Activated T-cell treated with anti-CD3 and anti-CD28 coated beads, Interleukin-2, amount 50 U/mL, for 72 hours (primary cell): ENCODE measurements at regions not wholly inside any gene's neighbourhood (a gene's known extent, or its start where the extent isn't known, plus 50 kb on each side); places are given as distances from the start of the nearest gene placed in this dataset.
"Not testable (repeated sequence)": the region's sequence is repeated elsewhere in the genome, so short reads cannot be mapped to it uniquely, and the experiment has no call there.

ENCODE experiments used
- ATAC-seq, 2 donors: fragments of 150-1000 bp; cut with Tn5 transposase; replicated peaks in 1 of 2; 2 replicates each; pipeline ENCODE4 v1.10.0; 2021; ENCODE audit warnings: moderate library complexity in 2 of 2, mild to moderate bottlenecking in 1 of 2
- DNase-seq, 2 donors: peaks; one replicate each; pipeline ENCODE4 v3.0.0; 2021 to 2022; ENCODE audit warnings: mixed read lengths in 1 of 2
- H3K27ac Mint-ChIP-seq: one replicate; pipeline ENCODE4 v1.8.0; 2022; ENCODE audit warnings: mild to moderate bottlenecking, moderate library complexity, mixed read lengths
- H3K27me3 Mint-ChIP-seq: one replicate; pipeline ENCODE4 v1.8.0; 2022; ENCODE audit warnings: low read depth, mixed read lengths
- H3K36me3 Mint-ChIP-seq, 2 donors: one replicate each; pipeline ENCODE4 v1.8.0; 2022; ENCODE audit warnings: mixed read lengths in 2 of 2, mild to moderate bottlenecking in 1 of 2; ENCODE audit not compliant: insufficient read depth in 2 of 2
- H3K4me1 Mint-ChIP-seq: one replicate; pipeline ENCODE4 v1.8.0; 2022; ENCODE audit warnings: low read depth, mixed read lengths
- H3K4me3 Mint-ChIP-seq, 2 donors: one replicate each; pipeline ENCODE4 v1.8.0; 2022; ENCODE audit warnings: mild to moderate bottlenecking in 2 of 2, mixed read lengths in 2 of 2, moderate library complexity in 2 of 2
- H3K9me3 Mint-ChIP-seq, 2 donors: one replicate each; pipeline ENCODE4 v1.8.0; 2022; ENCODE audit warnings: mixed read lengths in 2 of 2

GRCh38 chr10:59019603-59020002, 156.8 kb upstream of the PHYHIPL start:
- no peaks in the 10 kb centered on the region for H3K9me3 Mint-ChIP-seq

GRCh38 chr10:59020502-59020901, 155.9 kb upstream of the PHYHIPL start:
- Mint-ChIP-seq H3K27ac (no peak overlapping the region), H3K9me3 (no peaks in the 10 kb centered on the region), H3K4me3 (no peak overlapping the region), H3K27me3 (no peaks in the 10 kb centered on the region), H3K36me3 (no peaks in the 10 kb centered on the region), H3K4me1 (no peaks in the 10 kb centered on the region)
- no peak for ATAC-seq
- DNase-seq, result no peak

More at GRCh38 chr10:59019603-59020002, 156.8 kb upstream of the PHYHIPL start:
- no peaks in the 10 kb centered on the region for H3K4me1 Mint-ChIP-seq
- DNase-seq (no peak), ATAC-seq (no peak)
- no peak overlapping the region for H3K4me3 Mint-ChIP-seq
- no peak overlapping the region for H3K27ac Mint-ChIP-seq
- H3K36me3 Mint-ChIP-seq, result no peaks in the 10 kb centered on the region
- H3K27me3 Mint-ChIP-seq, result no peaks in the 10 kb centered on the region

GRCh38 chr10:59025981-59026765, 150.3 kb upstream of the PHYHIPL start:
- DNase-seq, result no peak
- H3K9me3 Mint-ChIP-seq, result peaks cover 2 to 4% of the 10 kb centered on the region in 2 donors
- H3K4me1 Mint-ChIP-seq, result no peaks in the 10 kb centered on the region
- H3K27me3 Mint-ChIP-seq, result no peaks in the 10 kb centered on the region
- H3K36me3 Mint-ChIP-seq, result no peaks in the 10 kb centered on the region
- H3K4me3 Mint-ChIP-seq, result no peak overlapping the region
- H3K27ac Mint-ChIP-seq, result no peak overlapping the region
- no peak for ATAC-seq

- no peaks in the 10 kb centered on the region for H3K4me1 Mint-ChIP-seq
- no peak overlapping the region for H3K4me3 Mint-ChIP-seq
- H3K36me3 Mint-ChIP-seq, result no peaks in the 10 kb centered on the region
- H3K9me3 Mint-ChIP-seq, result peaks cover 2 to 4% of the 10 kb centered on the region in 2 donors
- no peak overlapping the region for H3K27ac Mint-ChIP-seq
- DNase-seq (no peak), ATAC-seq (no peak)
- no peaks in the 10 kb centered on the region for H3K27me3 Mint-ChIP-seq
Measured at GRCh38 chr10:59027975-59028655, 148.3 kb upstream of the PHYHIPL start.

- Mint-ChIP-seq H3K27me3 (no peaks in the 10 kb centered on the region), H3K4me1 (no peaks in the 10 kb centered on the region), H3K36me3 (no peaks in the 10 kb centered on the region), H3K4me3 (no peak overlapping the region), H3K9me3 (peaks cover 2% of the 10 kb centered on the region in 2 donors), H3K27ac (no peak overlapping the region)
- no peak for ATAC-seq
- DNase-seq, result no peak
Measured at GRCh38 chr10:59033622-59034021, 142.8 kb upstream of the PHYHIPL start.

- Mint-ChIP-seq H3K36me3 (no peaks in the 10 kb centered on the region), H3K9me3 (peaks cover 2 to 11% of the 10 kb centered on the region in 2 donors), H3K27ac (no peak overlapping the region), H3K27me3 (no peaks in the 10 kb centered on the region), H3K4me3 (no peak overlapping the region), H3K4me1 (no peaks in the 10 kb centered on the region)
- ATAC-seq (no peak), DNase-seq (no peak)
Measured at GRCh38 chr10:59036311-59037017, 140.0 kb upstream of the PHYHIPL start.

- no peaks in the 10 kb centered on the region for H3K27me3 Mint-ChIP-seq
- no peak for ATAC-seq
- H3K36me3 Mint-ChIP-seq, result no peaks in the 10 kb centered on the region
- no peak overlapping the region for H3K4me3 Mint-ChIP-seq
- no peak for DNase-seq
- peaks cover 2 to 11% of the 10 kb centered on the region in 2 donors for H3K9me3 Mint-ChIP-seq
- no peak overlapping the region for H3K27ac Mint-ChIP-seq
- no peaks in the 10 kb centered on the region for H3K4me1 Mint-ChIP-seq
Measured at GRCh38 chr10:59037018-59037389, 139.4 kb upstream of the PHYHIPL start.

- Mint-ChIP-seq H3K4me3 (no peak overlapping the region), H3K9me3 (peaks cover 3 to 11% of the 10 kb centered on the region in 2 donors), H3K4me1 (no peaks in the 10 kb centered on the region), H3K27me3 (no peaks in the 10 kb centered on the region), H3K36me3 (no peaks in the 10 kb centered on the region), H3K27ac (no peak overlapping the region)
- ATAC-seq (no peak), DNase-seq (no peak)
Measured at GRCh38 chr10:59037506-59037905, 138.9 kb upstream of the PHYHIPL start.

- not testable (repeated sequence) for H3K27ac Mint-ChIP-seq, DNase-seq, H3K4me1 Mint-ChIP-seq, H3K36me3 Mint-ChIP-seq, H3K4me3 Mint-ChIP-seq, ATAC-seq, H3K27me3 Mint-ChIP-seq
- H3K9me3 Mint-ChIP-seq, result peaks cover 5 to 13% of the 10 kb centered on the region in 2 donors
Measured at GRCh38 chr10:59043358-59043757, 133.1 kb upstream of the PHYHIPL start.

- H3K27me3 Mint-ChIP-seq, result no peaks in the 10 kb centered on the region
- no peak overlapping the region for H3K4me3 Mint-ChIP-seq
Measured at GRCh38 chr10:59047180-59047579, 129.3 kb upstream of the PHYHIPL start.

GRCh38 chr10:59047957-59048618, 128.4 kb upstream of the PHYHIPL start:
- Mint-ChIP-seq H3K27me3 (no peaks in the 10 kb centered on the region), H3K27ac (no peak overlapping the region), H3K4me1 (no peaks in the 10 kb centered on the region), H3K4me3 (no peak overlapping the region), H3K9me3 (peaks cover 8 to 9% of the 10 kb centered on the region in 2 donors), H3K36me3 (peaks cover 0 to 2% of the 10 kb centered on the region in 2 donors)
- DNase-seq (no peak), ATAC-seq (no peak)

More at GRCh38 chr10:59047180-59047579, 129.3 kb upstream of the PHYHIPL start:
- ATAC-seq, result no peak
- Mint-ChIP-seq H3K4me1 (no peaks in the 10 kb centered on the region), H3K9me3 (peaks cover 8 to 10% of the 10 kb centered on the region in 2 donors), H3K36me3 (no peaks in the 10 kb centered on the region), H3K27ac (no peak overlapping the region)
- DNase-seq, result no peak

GRCh38 chr10:59053502-59053901, 122.9 kb upstream of the PHYHIPL start:
- not testable (repeated sequence) for ATAC-seq, H3K4me1 Mint-ChIP-seq, H3K36me3 Mint-ChIP-seq, DNase-seq, H3K27me3 Mint-ChIP-seq, H3K27ac Mint-ChIP-seq, H3K4me3 Mint-ChIP-seq
- H3K9me3 Mint-ChIP-seq, result peaks cover 13 to 17% of the 10 kb centered on the region in 2 donors

GRCh38 chr10:59055045-59055444, 121.4 kb upstream of the PHYHIPL start:
- Mint-ChIP-seq H3K4me3 (no peak overlapping the region), H3K27ac (no peak overlapping the region), H3K4me1 (no peaks in the 10 kb centered on the region), H3K36me3 (peaks cover 0 to 4% of the 10 kb centered on the region in 2 donors), H3K9me3 (peaks cover 13 to 18% of the 10 kb centered on the region in 2 donors), H3K27me3 (no peaks in the 10 kb centered on the region)
- ATAC-seq, result no peak
- DNase-seq, result no peak
